Natural killer cell (primary cell): ENCODE measurements at regions not wholly inside any gene's neighbourhood (a gene's known extent, or its start where the extent isn't known, plus 50 kb on each side); places are given as distances from the start of the nearest gene placed in this dataset.

ENCODE experiments used
- ATAC-seq, 3 donors: fragments of 150-1000 bp in 2 of 3; fragments of 200-7000 bp in 1 of 3; cut with Tn5 transposase; 1 replicate in 1 of 3; 2 replicates in 2 of 3; pipeline ENCODE4 v1.10.0; 2021; ENCODE audit warnings: mild to moderate bottlenecking in 2 of 3, moderate library complexity in 2 of 3
- DNase-seq, 2 donors: peaks; one replicate each; pipeline versions ENCODE4 v3.0.0 to v3.0.0-alpha.2; 2013 to 2021; ENCODE audit warnings: mixed read lengths in 1 of 2
- H3K27ac ChIP-seq: one replicate; pipeline ENCODE4 v1.5.1; 2013; ENCODE audit warnings: mild to moderate bottlenecking, low read length
- H3K27me3 ChIP-seq: one replicate; pipeline ENCODE4 v1.6.1; 2013; ENCODE audit warnings: low read length; ENCODE audit not compliant: control insufficient read depth, insufficient read depth
- H3K36me3 ChIP-seq: one replicate; pipeline ENCODE4 v1.6.1; 2013; ENCODE audit warnings: low read length; ENCODE audit not compliant: control insufficient read depth, insufficient read depth
- H3K4me1 ChIP-seq: one replicate; pipeline ENCODE4 v1.6.1; 2013; ENCODE audit warnings: low read length; ENCODE audit not compliant: control insufficient read depth, insufficient read depth
- H3K4me3 ChIP-seq: one replicate; pipeline ENCODE4 v1.5.1; 2013; ENCODE audit warnings: low read length
- H3K9me3 ChIP-seq: one replicate; pipeline ENCODE4 v1.6.1; 2013; ENCODE audit warnings: low read length; ENCODE audit not compliant: control insufficient read depth, insufficient read depth
- H3K27ac Mint-ChIP-seq, 2 donors: one replicate each; pipeline ENCODE4 v1.8.0; 2022; ENCODE audit warnings: mild to moderate bottlenecking in 2 of 2, mixed read lengths in 2 of 2, moderate library complexity in 1 of 2
- H3K27me3 Mint-ChIP-seq, 2 donors: one replicate each; pipeline ENCODE4 v1.8.0; 2022; ENCODE audit warnings: low read depth in 2 of 2, mixed read lengths in 2 of 2
- H3K36me3 Mint-ChIP-seq: one replicate; pipeline ENCODE4 v1.8.0; 2022; ENCODE audit warnings: mixed read lengths
- H3K4me1 Mint-ChIP-seq, 2 donors: one replicate each; pipeline ENCODE4 v1.8.0; 2022; ENCODE audit warnings: mixed read lengths in 2 of 2
- H3K4me3 Mint-ChIP-seq: one replicate; pipeline ENCODE4 v1.8.0; 2022; ENCODE audit warnings: mild to moderate bottlenecking, moderate library complexity, mixed read lengths
- H3K9me3 Mint-ChIP-seq, 2 donors: one replicate each; pipeline ENCODE4 v1.8.0; 2022; ENCODE audit warnings: mixed read lengths in 2 of 2
- WGBS: methylation state at CpG from one replicate; pipeline ENCODE4 v1.1.7; 2013; ENCODE audit warnings: missing lambda C conversion rate; ENCODE audit not compliant: insufficient coverage; 5-methylcytosine and 5-hydroxymethylcytosine counted together
- intact Hi-C: fragments of 100-400 bp; cut with micrococcal nuclease; formaldehyde crosslinking; loops from one replicate; pipeline ENCODE4 v1.14.2; 2022
- TF ChIP-seq, protein P1 (sequence below): fragments of 200-600 bp; IDR thresholded peaks from one replicate; pipeline ENCODE4 v1.8.0; 2022; ENCODE audit warnings: antibody characterized with exemption

DNA sequence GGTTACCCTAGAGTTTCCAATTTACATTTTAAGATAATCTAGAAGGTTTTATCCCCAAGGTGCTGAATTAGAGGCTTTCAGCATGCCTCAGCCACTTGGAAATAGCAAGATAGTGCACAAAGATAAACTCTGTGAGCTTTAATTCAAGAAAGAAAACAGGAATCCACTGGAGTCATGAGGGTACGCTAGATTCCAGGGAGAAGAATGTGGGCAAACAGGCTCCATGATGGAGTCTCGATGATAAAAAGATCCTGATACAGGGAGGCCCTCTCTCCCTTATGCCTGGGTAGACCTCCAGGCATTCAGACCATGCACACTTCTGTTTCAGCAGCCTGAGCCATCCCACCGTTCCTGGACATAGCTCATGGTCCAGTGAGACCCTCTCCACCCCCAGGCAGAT, 344.6 kb upstream of the LCORL start:
- Histone ChIP-seq H3K27me3 (no peaks in the 10 kb centered on the region), H3K9me3 (no peaks in the 10 kb centered on the region), H3K36me3 (no peaks in the 10 kb centered on the region), H3K4me1 (no peaks in the 10 kb centered on the region), H3K4me3 (no peak overlapping the region), H3K27ac (no peak overlapping the region)
- Mint-ChIP-seq H3K36me3 (no peaks in the 10 kb centered on the region), H3K4me3 (no peak overlapping the region), H3K27ac (no peak overlapping the region), H3K4me1 (no peaks in the 10 kb centered on the region), H3K27me3 (no peaks in the 10 kb centered on the region), H3K9me3 (no peaks in the 10 kb centered on the region)
- TF ChIP-seq, protein P1, sequence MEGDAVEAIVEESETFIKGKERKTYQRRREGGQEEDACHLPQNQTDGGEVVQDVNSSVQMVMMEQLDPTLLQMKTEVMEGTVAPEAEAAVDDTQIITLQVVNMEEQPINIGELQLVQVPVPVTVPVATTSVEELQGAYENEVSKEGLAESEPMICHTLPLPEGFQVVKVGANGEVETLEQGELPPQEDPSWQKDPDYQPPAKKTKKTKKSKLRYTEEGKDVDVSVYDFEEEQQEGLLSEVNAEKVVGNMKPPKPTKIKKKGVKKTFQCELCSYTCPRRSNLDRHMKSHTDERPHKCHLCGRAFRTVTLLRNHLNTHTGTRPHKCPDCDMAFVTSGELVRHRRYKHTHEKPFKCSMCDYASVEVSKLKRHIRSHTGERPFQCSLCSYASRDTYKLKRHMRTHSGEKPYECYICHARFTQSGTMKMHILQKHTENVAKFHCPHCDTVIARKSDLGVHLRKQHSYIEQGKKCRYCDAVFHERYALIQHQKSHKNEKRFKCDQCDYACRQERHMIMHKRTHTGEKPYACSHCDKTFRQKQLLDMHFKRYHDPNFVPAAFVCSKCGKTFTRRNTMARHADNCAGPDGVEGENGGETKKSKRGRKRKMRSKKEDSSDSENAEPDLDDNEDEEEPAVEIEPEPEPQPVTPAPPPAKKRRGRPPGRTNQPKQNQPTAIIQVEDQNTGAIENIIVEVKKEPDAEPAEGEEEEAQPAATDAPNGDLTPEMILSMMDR: no peak
- ATAC-seq (no peak), DNase-seq (no peak)
- intact Hi-C loops: no loop called here
- WGBS: 75% methylated on average over 3 of the region's 3 CpGs

DNA sequence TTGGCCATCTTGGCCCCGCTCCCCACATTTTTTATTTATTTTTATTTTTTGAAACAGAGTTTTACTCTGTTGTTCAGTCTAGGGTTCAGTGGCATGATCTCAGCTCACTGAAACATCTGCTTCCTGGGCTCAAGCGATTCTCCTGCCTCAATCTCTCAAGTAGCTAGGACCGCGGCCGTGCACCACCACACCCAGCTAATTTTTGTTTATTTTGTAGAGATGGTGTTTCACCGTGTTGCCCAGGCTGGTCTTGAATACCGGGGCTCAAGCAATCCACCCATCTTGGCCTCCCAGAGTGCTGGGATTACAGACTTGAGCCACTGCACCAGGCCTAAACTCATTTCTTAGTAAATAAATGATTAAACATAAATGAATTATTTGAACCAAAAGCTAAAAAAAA, 322.0 kb upstream of the LCORL start:
- Mint-ChIP-seq H3K27ac (no peak overlapping the region), H3K9me3 (peaks cover 9 to 11% of the 10 kb centered on the region in 2 donors), H3K27me3 (no peaks in the 10 kb centered on the region), H3K4me3 (no peak overlapping the region), H3K36me3 (no peaks in the 10 kb centered on the region), H3K4me1 (no peaks in the 10 kb centered on the region)
- intact Hi-C loops: no loop called here
- TF ChIP-seq, protein P1: no peak
- no peak for DNase-seq
- H3K27ac ChIP-seq: no peak overlapping the region
- no peaks in the 10 kb centered on the region for H3K9me3 ChIP-seq
- H3K27me3 ChIP-seq: no peaks in the 10 kb centered on the region
- H3K4me1 ChIP-seq: no peaks in the 10 kb centered on the region
- H3K4me3 ChIP-seq: no peak overlapping the region
- WGBS: 90% methylated on average over 4 of the region's 7 CpGs
- no peak for ATAC-seq
- no peaks in the 10 kb centered on the region for H3K36me3 ChIP-seq

DNA sequence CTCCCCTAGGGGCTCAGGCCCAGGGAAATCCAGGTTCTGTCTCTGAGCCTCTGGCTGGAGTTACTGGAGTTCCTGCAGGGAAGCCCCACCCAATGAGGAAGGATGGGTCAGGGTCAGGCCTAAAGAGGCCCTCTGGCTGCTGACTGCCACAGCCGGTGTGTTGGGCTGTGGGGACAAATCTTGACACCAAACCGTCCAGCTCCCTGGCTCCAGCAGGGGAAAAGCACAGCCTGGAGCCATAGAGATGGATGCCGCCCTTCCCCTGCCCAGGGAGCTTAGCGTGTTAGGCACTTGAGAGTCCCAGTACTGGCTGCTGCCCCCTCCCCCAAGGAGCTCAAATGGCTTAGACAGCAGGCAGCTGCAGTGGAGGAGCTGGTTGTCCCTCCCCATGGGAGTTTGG, 321.3 kb upstream of the LCORL start:
- Histone ChIP-seq H3K27ac (no peak overlapping the region), H3K4me3 (no peak overlapping the region), H3K36me3 (no peaks in the 10 kb centered on the region), H3K27me3 (no peaks in the 10 kb centered on the region), H3K4me1 (no peaks in the 10 kb centered on the region), H3K9me3 (no peaks in the 10 kb centered on the region)
- 86% methylated on average over 4 of the region's 4 CpGs for WGBS
- DNase-seq: no peak
- ATAC-seq: no peak
- Mint-ChIP-seq H3K27me3 (no peaks in the 10 kb centered on the region), H3K36me3 (no peaks in the 10 kb centered on the region), H3K4me3 (no peak overlapping the region), H3K27ac (no peak overlapping the region), H3K4me1 (no peaks in the 10 kb centered on the region), H3K9me3 (peaks cover 9 to 10% of the 10 kb centered on the region in 2 donors)
- intact Hi-C loops: no loop called here
- TF ChIP-seq, protein P1: no peak

DNA sequence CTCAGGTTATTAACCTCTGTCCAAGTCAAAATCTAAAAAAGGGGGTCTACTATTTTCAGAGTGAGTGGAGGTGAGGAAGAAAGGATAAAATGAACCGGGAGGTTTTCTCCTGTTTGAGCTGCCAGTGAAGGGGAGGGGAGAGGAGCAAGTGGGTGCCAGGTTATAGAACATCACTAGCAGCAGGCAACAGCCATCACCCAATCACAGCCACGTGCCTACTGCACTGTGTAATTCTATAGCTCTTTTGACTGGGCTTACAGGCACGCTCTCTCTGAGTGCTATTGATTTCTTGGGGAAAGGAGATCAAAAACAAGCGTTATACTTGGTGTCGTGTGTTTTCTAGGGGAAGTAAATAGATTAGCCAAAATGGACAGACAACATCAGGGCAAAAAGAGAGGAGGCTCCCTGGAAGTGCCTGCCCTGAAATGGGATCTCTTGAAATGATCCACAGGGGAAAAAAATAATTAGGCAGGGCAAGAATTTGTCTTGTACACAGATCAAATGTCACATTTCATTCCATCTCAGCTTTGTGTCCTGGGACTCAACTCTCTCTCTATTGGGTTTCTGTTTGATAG, 300.5 kb upstream of the LCORL start:
- WGBS: 86% methylated on average over 5 of the region's 5 CpGs
- Histone ChIP-seq H3K4me3 (no peak overlapping the region), H3K4me1 (no peaks in the 10 kb centered on the region), H3K27ac (no peak overlapping the region), H3K27me3 (no peaks in the 10 kb centered on the region), H3K9me3 (no peaks in the 10 kb centered on the region), H3K36me3 (no peaks in the 10 kb centered on the region)
- Mint-ChIP-seq H3K36me3 (no peaks in the 10 kb centered on the region), H3K4me3 (no peak overlapping the region), H3K27ac (no peak overlapping the region), H3K4me1 (no peaks in the 10 kb centered on the region), H3K9me3 (peaks cover 3 to 5% of the 10 kb centered on the region in 2 donors), H3K27me3 (peaks cover 0 to 3% of the 10 kb centered on the region in 2 donors)
- intact Hi-C loops: no loop called here
- ATAC-seq (no peak), DNase-seq (no peak)
- TF ChIP-seq, protein P1: no peak
